NT2/D1 (cell line): ENCODE measurements at regions not wholly inside any gene's neighbourhood (a gene's known extent, or its start where the extent isn't known, plus 50 kb on each side); places are given as distances from the start of the nearest gene placed in this dataset.

ENCODE experiments used
- DNase-seq: peaks from one replicate; pipeline ENCODE4 v3.0.0-alpha.2; 2011; ENCODE audit warnings: low read depth, low spot score
- H3K27me3 ChIP-seq: 2 replicates; pipeline ENCODE4 v1.6.0; 2011; ENCODE audit warnings: mild to moderate bottlenecking; ENCODE audit not compliant: insufficient read length, insufficient read depth
- H3K36me3 ChIP-seq: 2 replicates; pipeline ENCODE4 v1.6.1; 2011; ENCODE audit warnings: mild to moderate bottlenecking, low read length, mixed read lengths; ENCODE audit not compliant: insufficient read depth, insufficient read length
- H3K4me1 ChIP-seq: 2 replicates; pipeline ENCODE4 v1.5.1; 2011; ENCODE audit not compliant: insufficient read depth, insufficient read length
- H3K4me3 ChIP-seq: 2 replicates; pipeline ENCODE4 v1.5.1; 2011; ENCODE audit warnings: low read depth; ENCODE audit not compliant: insufficient read length
- H3K9ac ChIP-seq: 2 replicates; pipeline ENCODE4 v1.6.0; 2011; ENCODE audit warnings: low read depth; ENCODE audit not compliant: insufficient read length
- H3K9me3 ChIP-seq: 2 replicates; pipeline ENCODE4 v1.5.1; 2011; ENCODE audit warnings: mild to moderate bottlenecking, low read length; ENCODE audit not compliant: insufficient read depth
- SUZ12 ChIP-seq: IDR thresholded peaks from 2 replicates; pipeline ENCODE4 v1.6.1; 2011; ENCODE audit not compliant: insufficient read length, insufficient read depth; ENCODE audit errors: extremely low read depth
- YY1 ChIP-seq: IDR thresholded peaks from 2 replicates; pipeline ENCODE4 v1.6.1; 2011; ENCODE audit not compliant: insufficient read length, insufficient read depth
- ZNF274 ChIP-seq: IDR thresholded peaks from 2 replicates; pipeline ENCODE4 v1.6.1; 2011; ENCODE audit warnings: mild to moderate bottlenecking, low read depth, low read length

- Histone ChIP-seq H3K9ac (no peak overlapping the region), H3K9me3 (peaks cover 4% of the 10 kb centered on the region; the same call in 1 of the 2 replicates), H3K36me3 (no peaks in the 10 kb centered on the region), H3K4me1 (no peaks in the 10 kb centered on the region), H3K27me3 (no peaks in the 10 kb centered on the region), H3K4me3 (no peak overlapping the region)
- TF ChIP-seq YY1 (no peak), ZNF274 (no peak), SUZ12 (no peak)
- no peak for DNase-seq
Observed at GRCh38 chr5:94025788-94026473, 284.5 kb upstream of the POU5F2 start.

GRCh38 chr5:94024620-94025019 is 283.2 kb upstream of the POU5F2 start:
- H3K9ac ChIP-seq, result no peak overlapping the region
- no peaks in the 10 kb centered on the region for H3K27me3 ChIP-seq
- no peak overlapping the region for H3K4me3 ChIP-seq
- H3K36me3 ChIP-seq, result no peaks in the 10 kb centered on the region
- H3K9me3 ChIP-seq, result 0 out of 2 replicates have a peak, but pooled peaks cover 4% of the 10 kb centered on the region
- H3K4me1 ChIP-seq, result no peaks in the 10 kb centered on the region
- DNase-seq, result no peak
- TF ChIP-seq YY1 (no peak), SUZ12 (no peak), ZNF274 (no peak)

- Histone ChIP-seq H3K9ac (no peak overlapping the region), H3K4me3 (no peak overlapping the region), H3K36me3 (no peaks in the 10 kb centered on the region), H3K4me1 (no peaks in the 10 kb centered on the region), H3K9me3 (0 out of 2 replicates have a peak, but pooled peaks cover 4% of the 10 kb centered on the region), H3K27me3 (no peaks in the 10 kb centered on the region)
- no peak for DNase-seq
- TF ChIP-seq SUZ12, result no peak
- TF ChIP-seq YY1, result no peak
- no peak for TF ChIP-seq ZNF274
Observed at GRCh38 chr5:94024101-94024500, 282.7 kb upstream of the POU5F2 start.

DNA sequence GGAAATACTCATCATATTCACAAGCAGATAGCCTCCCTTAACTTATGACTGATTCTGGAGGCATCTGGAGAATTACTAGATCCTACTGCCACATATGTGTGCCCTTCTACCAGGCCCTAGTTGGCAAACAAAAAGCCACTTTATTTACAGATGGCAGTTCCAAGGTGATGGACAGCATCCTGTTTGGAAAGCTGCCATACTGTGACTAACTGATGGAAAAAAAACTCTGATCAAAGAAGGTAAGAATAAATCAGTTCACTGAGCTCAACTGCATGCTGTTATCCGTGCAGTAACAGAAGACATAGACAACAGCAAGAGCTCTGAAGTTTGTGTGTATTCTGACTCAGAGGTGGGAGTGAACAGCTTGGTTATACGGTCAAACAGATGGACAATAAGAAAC is 279.8 kb upstream of the POU5F2 start:
- Histone ChIP-seq H3K27me3 (no peaks in the 10 kb centered on the region), H3K4me3 (no peak overlapping the region), H3K4me1 (no peaks in the 10 kb centered on the region), H3K36me3 (no peaks in the 10 kb centered on the region), H3K9me3 (0 out of 2 replicates have a peak, but pooled peaks cover 3% of the 10 kb centered on the region), H3K9ac (no peak overlapping the region)
- TF ChIP-seq ZNF274 (no peak), SUZ12 (no peak)
- no peak for DNase-seq

DNA sequence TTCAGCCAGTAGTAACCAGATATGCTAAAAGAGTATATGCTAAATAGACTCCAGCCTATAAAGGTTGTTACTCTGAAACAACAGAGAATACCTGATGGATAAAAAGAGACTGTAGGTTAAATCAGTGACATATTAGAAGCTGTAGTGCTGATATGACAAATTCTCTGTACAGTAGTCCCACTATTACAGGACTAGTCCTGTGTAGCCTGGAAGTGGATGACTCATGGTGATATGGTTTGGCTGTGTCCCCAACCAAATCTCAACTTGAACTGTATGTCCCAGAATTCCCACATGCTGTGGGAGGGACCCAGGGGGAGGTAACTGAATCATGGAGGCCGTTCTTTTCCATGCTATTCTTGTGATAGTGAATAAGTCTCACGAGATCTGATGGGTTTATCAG is 276.2 kb upstream of the POU5F2 start:
- Histone ChIP-seq H3K4me3 (no peak overlapping the region), H3K27me3 (no peaks in the 10 kb centered on the region), H3K9ac (no peak overlapping the region), H3K36me3 (no peaks in the 10 kb centered on the region), H3K9me3 (peaks cover 12% of the 10 kb centered on the region; the same call in 1 of the 2 replicates), H3K4me1 (no peaks in the 10 kb centered on the region)
- DNase-seq, result no peak
- TF ChIP-seq ZNF274, result no peak
- no peak for TF ChIP-seq YY1
- no peak for TF ChIP-seq SUZ12

GRCh38 chr5:94010814-94011213 is 269.4 kb upstream of the POU5F2 start:
- DNase-seq, result no peak
- peaks cover 12% of the 10 kb centered on the region; the same call in 1 of the 2 replicates for H3K9me3 ChIP-seq
- no peaks in the 10 kb centered on the region for H3K4me1 ChIP-seq
- no peaks in the 10 kb centered on the region for H3K27me3 ChIP-seq
- H3K36me3 ChIP-seq, result no peaks in the 10 kb centered on the region
- no peak overlapping the region for H3K4me3 ChIP-seq
- no peak overlapping the region for H3K9ac ChIP-seq
- TF ChIP-seq SUZ12, result no peak
- no peak for TF ChIP-seq YY1
- TF ChIP-seq ZNF274, result no peak

DNA sequence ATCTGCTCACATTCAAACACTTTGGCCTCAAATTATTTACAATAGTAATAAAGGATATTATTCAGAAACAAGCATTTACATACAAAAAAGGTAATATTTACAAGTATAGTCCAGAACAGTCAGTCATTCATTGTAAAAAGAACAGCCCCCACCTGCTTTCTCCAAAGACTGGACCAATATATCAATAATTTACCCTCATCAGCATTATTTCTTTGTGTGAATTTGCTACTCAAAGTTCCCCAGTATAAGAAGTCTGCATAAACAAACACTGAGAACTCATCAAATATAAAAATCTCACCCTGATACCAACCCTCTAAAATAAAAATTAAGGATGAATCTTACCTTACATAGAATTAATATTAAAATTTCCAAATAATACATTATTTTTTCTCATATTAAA is 267.8 kb upstream of the POU5F2 start:
- no peaks in the 10 kb centered on the region for H3K9me3 ChIP-seq
- TF ChIP-seq ZNF274 (no peak), SUZ12 (no peak), YY1 (no peak)
- no peaks in the 10 kb centered on the region for H3K36me3 ChIP-seq
- H3K4me1 ChIP-seq, result no peaks in the 10 kb centered on the region
- no peak overlapping the region for H3K9ac ChIP-seq
- H3K4me3 ChIP-seq, result no peak overlapping the region
- no peaks in the 10 kb centered on the region for H3K27me3 ChIP-seq
- DNase-seq, result no peak
